H1 (cell line): ENCODE measurements at regions not wholly inside any gene's neighbourhood (a gene's known extent, or its start where the extent isn't known, plus 50 kb on each side); places are given as distances from the start of the nearest gene placed in this dataset.

Source experiments
- CTCF ChIA-PET: fragments of 300-600 bp; sonication (Branson Sonifier 250); formaldehyde crosslinking; loops from one replicate; lab custom pipeline; 2021; ENCODE audit not compliant: partially characterized antibody; lab: Charles Lee
- POLR2A ChIA-PET: fragments of 300-600 bp; sonication (Branson Sonifier 250); formaldehyde crosslinking; loops from one replicate; lab custom pipeline; 2021; ENCODE audit warnings: inconsistent platforms; ENCODE audit not compliant: partially characterized antibody; lab: Charles Lee
- DNase-seq, 2 experiments: peaks; one replicate each; pipeline versions ENCODE4 v3.0.0 to v3.0.0-alpha.2; 2010 to 2022; ENCODE audit warnings: low spot score in 2 of 2, low read depth in 1 of 2, mixed read lengths in 1 of 2
- FAIRE-seq: peaks from 2 replicates; lab custom pipeline; 2011; peaks lifted over from hg19 to GRCh38; lab: Jason Lieb, UNC
- H2AFZ ChIP-seq: 2 replicates; pipeline ENCODE4 v1.8.1; 2012; ENCODE audit warnings: low read length, inconsistent platforms
- H2AK5ac ChIP-seq: 2 replicates; pipeline ENCODE4 v1.6.1; 2013; ENCODE audit warnings: low read depth, low read length
- H2BK120ac ChIP-seq: replicated peaks from 2 replicates; pipeline ENCODE3; 2013; ENCODE audit warnings: low read depth, low read length, inconsistent platforms
- H2BK12ac ChIP-seq: 2 replicates; pipeline ENCODE4 v1.6.1; 2013; ENCODE audit warnings: low read depth, low read length
- H2BK15ac ChIP-seq: 2 replicates; pipeline ENCODE4 v1.6.1; 2013; ENCODE audit warnings: low read length
- H2BK20ac ChIP-seq: 2 replicates; pipeline ENCODE4 v1.6.1; 2013; ENCODE audit warnings: low read length
- H2BK5ac ChIP-seq: 2 replicates; pipeline ENCODE4 v1.6.1; 2013; ENCODE audit warnings: low read depth, low read length
- H3K14ac ChIP-seq: 2 replicates; pipeline ENCODE4 v1.6.1; 2013; ENCODE audit warnings: inconsistent platforms; ENCODE audit not compliant: insufficient read length
- H3K18ac ChIP-seq: 2 replicates; pipeline ENCODE4 v1.6.1; 2013; ENCODE audit warnings: low read length; ENCODE audit errors: extremely low read depth
- H3K23ac ChIP-seq: 2 replicates; pipeline ENCODE4 v1.6.1; 2013; ENCODE audit warnings: inconsistent platforms; ENCODE audit not compliant: insufficient read length
- H3K23me2 ChIP-seq: 2 replicates; pipeline ENCODE4 v1.6.1; 2013; ENCODE audit warnings: low read depth, low read length
- H3K27ac ChIP-seq: 2 replicates; pipeline ENCODE4 v1.6.1; 2011; ENCODE audit warnings: low read depth, low read length, inconsistent platforms
- H3K27me3 ChIP-seq, 4 experiments: replicated peaks in 1 of 4; 1 replicate in 1 of 4; 2 replicates in 3 of 4; pipeline versions ENCODE4 v1.6.1 to v1.8.1; 2011 to 2013; ENCODE audit warnings: low read length in 3 of 4, mild to moderate bottlenecking in 3 of 4, inconsistent platforms in 2 of 4, mixed read lengths in 2 of 4, moderate library complexity in 1 of 4; ENCODE audit not compliant: control insufficient read depth in 3 of 4, insufficient read depth in 3 of 4; ENCODE audit errors: extremely low read depth in 1 of 4
- H3K36me3 ChIP-seq, 4 experiments: 2 replicates each; pipeline versions ENCODE4 v1.6.1 to v1.8.1; 2011 to 2013; ENCODE audit warnings: mild to moderate bottlenecking in 4 of 4, low read length in 3 of 4, moderate library complexity in 2 of 4, control low read depth in 1 of 4, inconsistent platforms in 1 of 4; ENCODE audit not compliant: insufficient read depth in 4 of 4, control insufficient read depth in 2 of 4
- H3K4ac ChIP-seq: replicated peaks from 2 replicates; pipeline ENCODE3; 2013; ENCODE audit warnings: low read length, low read depth, mixed read lengths, inconsistent platforms; ENCODE audit not compliant: insufficient read length
- H3K4me1 ChIP-seq, 4 experiments: replicated peaks in 1 of 4; 1 replicate in 1 of 4; 2 replicates in 3 of 4; pipeline versions ENCODE4 v1.6.1 to v1.8.1; 2011 to 2013; ENCODE audit warnings: low read length in 3 of 4, inconsistent platforms in 2 of 4, mixed read lengths in 1 of 4; ENCODE audit not compliant: insufficient read depth in 4 of 4, control insufficient read depth in 3 of 4
- H3K4me2 ChIP-seq, 2 experiments: 2 replicates each; pipeline versions ENCODE4 v1.6.1 to v1.8.1; 2011 to 2013; ENCODE audit warnings: low read depth in 2 of 2, low read length in 2 of 2, control low read depth in 1 of 2, inconsistent platforms in 1 of 2, mild to moderate bottlenecking in 1 of 2; ENCODE audit not compliant: insufficient read depth in 1 of 2
- H3K4me3 ChIP-seq, 4 experiments: fragments of 200-600, 300-600 bp in 1 of 4; sonication (generic), shearing (Covaris generic), sonication (Bioruptor Twin) in 1 of 4; 2 replicates each; pipeline versions ENCODE4 v1.5.1 to v1.8.1; 2011 to 2016; ENCODE audit warnings: low read length in 4 of 4, low read depth in 3 of 4, control low read depth in 2 of 4, inconsistent platforms in 2 of 4, mild to moderate bottlenecking in 2 of 4, mixed read lengths in 1 of 4, moderate library complexity in 1 of 4; ENCODE audit not compliant: insufficient read depth in 2 of 4; ENCODE audit errors: extremely low read depth in 1 of 4
- H3K56ac ChIP-seq: replicated peaks from 2 replicates; pipeline ENCODE3; 2013; ENCODE audit warnings: low read depth, mild to moderate bottlenecking, mixed read lengths, low read length, inconsistent platforms; ENCODE audit not compliant: insufficient read length
- H3K79me1 ChIP-seq: 2 replicates; pipeline ENCODE4 v1.6.1; 2013; ENCODE audit warnings: low read depth, low read length, control low read depth
- H3K79me2 ChIP-seq, 2 experiments: 2 replicates each; pipeline versions ENCODE4 v1.6.1 to v1.8.1; 2012 to 2013; ENCODE audit warnings: low read length in 2 of 2, mild to moderate bottlenecking in 2 of 2, inconsistent platforms in 1 of 2; ENCODE audit not compliant: insufficient read depth in 2 of 2, control insufficient read depth in 1 of 2
- H3K9ac ChIP-seq, 4 experiments: replicated peaks in 1 of 4; 1 replicate in 1 of 4; 2 replicates in 3 of 4; pipeline versions ENCODE4 v1.6.1 to v1.8.1; 2011 to 2013; ENCODE audit warnings: low read depth in 3 of 4, low read length in 3 of 4, control low read depth in 2 of 4, mild to moderate bottlenecking in 2 of 4, moderate library complexity in 2 of 4, inconsistent platforms in 1 of 4; ENCODE audit errors: extremely low read depth in 1 of 4
- H3K9me3 ChIP-seq, 2 experiments: 2 replicates each; pipeline versions ENCODE4 v1.6.1 to v1.8.1; 2012 to 2013; ENCODE audit warnings: mild to moderate bottlenecking in 2 of 2, moderate library complexity in 2 of 2, control low read depth in 1 of 2, inconsistent platforms in 1 of 2, low read depth in 1 of 2, low read length in 1 of 2, mixed read lengths in 1 of 2; ENCODE audit not compliant: insufficient read depth in 2 of 2
- H4K20me1 ChIP-seq, 2 experiments: replicated peaks in 1 of 2; 2 replicates each; pipeline versions ENCODE3 to v1.8.1; 2011 to 2013; ENCODE audit warnings: inconsistent platforms in 2 of 2, low read length in 2 of 2, mild to moderate bottlenecking in 1 of 2; ENCODE audit not compliant: insufficient read depth in 2 of 2, control insufficient read depth in 1 of 2
- H4K5ac ChIP-seq: 2 replicates; pipeline ENCODE4 v1.6.1; 2013; ENCODE audit warnings: low read length, low read depth, mixed read lengths, inconsistent platforms; ENCODE audit not compliant: insufficient read length
- H4K8ac ChIP-seq: 2 replicates; pipeline ENCODE4 v1.8.0; 2013; ENCODE audit warnings: mild to moderate bottlenecking, moderate library complexity, low read length, inconsistent platforms; ENCODE audit not compliant: insufficient read depth; ENCODE audit errors: extremely low read depth
- H4K91ac ChIP-seq: replicated peaks from 2 replicates; pipeline ENCODE3; 2013; ENCODE audit warnings: low read length, mixed read lengths, inconsistent platforms; ENCODE audit not compliant: insufficient read length
- CBX5 ChIP-seq: fragments of 300-800, 300-1000 bp; sonication (generic); IDR thresholded peaks from 2 replicates; pipeline ENCODE4 v1.7.1; 2016; ENCODE audit warnings: antibody characterized with exemption, low read length, low read depth
- EP300 ChIP-seq, 2 experiments: IDR thresholded peaks; 1 replicate in 1 of 2; 2 replicates in 1 of 2; pipeline ENCODE4 v1.6.1; 2011 to 2012; ENCODE audit warnings: low read depth in 2 of 2, low read length in 2 of 2, mild to moderate bottlenecking in 2 of 2, borderline replicate concordance in 1 of 2, inconsistent platforms in 1 of 2, moderate library complexity in 1 of 2
- SP2 ChIP-seq: IDR thresholded peaks from 2 replicates; pipeline ENCODE4 v1.6.1; 2012; ENCODE audit warnings: mild to moderate bottlenecking, low read length, inconsistent platforms
- TCF12 ChIP-seq: IDR thresholded peaks from 2 replicates; pipeline ENCODE4 v1.6.1; 2011; ENCODE audit warnings: low read depth, mild to moderate bottlenecking, low read length

DNA sequence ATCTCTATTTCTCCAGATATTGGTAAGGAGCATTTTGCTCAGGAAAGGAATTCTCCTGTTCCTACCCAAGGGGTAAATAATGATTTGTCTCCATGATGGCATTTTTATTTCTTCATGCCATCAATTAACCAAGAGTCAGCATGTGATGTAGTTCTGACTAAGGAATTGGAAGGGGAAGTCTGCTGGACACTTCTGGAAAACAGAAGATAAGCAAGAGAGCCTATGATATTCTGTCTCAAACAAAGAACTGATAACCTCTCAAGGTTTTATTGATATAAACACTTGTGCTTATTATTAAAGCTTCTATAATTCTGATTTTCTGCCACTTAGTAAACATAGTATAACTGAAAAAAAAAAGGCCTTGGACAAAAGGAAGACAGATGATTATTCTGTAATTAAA, 673.0 kb upstream of the CHORDC1 start:
- H3K4me3 ChIP-seq: no peak overlapping the region
- H2BK12ac ChIP-seq: no peak overlapping the region
- no peaks in the 10 kb centered on the region for H3K9me3 ChIP-seq
- H3K4me1 ChIP-seq: no peaks in the 10 kb centered on the region
- no peak overlapping the region for H3K4ac ChIP-seq
- H3K14ac ChIP-seq: no peak overlapping the region
- H3K4me2 ChIP-seq: no peak overlapping the region
- H4K5ac ChIP-seq: no peak overlapping the region
- CTCF ChIA-PET: interaction anchor here (0.6 kb wide), 1 partner anchor 646 kb away, joined by 4 read pairs; no protein-coding TSS in a partner anchor
- TF ChIP-seq CBX5 (no peak), SP2 (no peak), TCF12 (no peak), EP300 (IDR thresholded peaks at IDR 0.05; ENCODE audit: borderline replicate concordance in 1 of 2, low read depth in 2 of 2, low read length in 2 of 2) (no peak)
- TF ChIP-seq, all 59 proteins: peak for 0
- POLR2A ChIA-PET: no interaction called here
- Histone ChIP-seq H3K27me3 (no peaks in the 10 kb centered on the region), H2AK5ac (no peak overlapping the region), H3K79me1 (no peaks in the 10 kb centered on the region), H3K18ac (no peak overlapping the region), H3K79me2 (no peaks in the 10 kb centered on the region), H3K27ac (no peak overlapping the region), H2BK15ac (no peak overlapping the region), H3K56ac (no peak overlapping the region), H2BK20ac (no peak overlapping the region), H4K91ac (no peak overlapping the region), H4K8ac (no peak overlapping the region), H3K23ac (no peak overlapping the region), H3K36me3 (no peaks in the 10 kb centered on the region), H2BK120ac (no peak overlapping the region), H4K20me1 (no peaks in the 10 kb centered on the region), H2AFZ (no peak overlapping the region), H3K23me2 (no peaks in the 10 kb centered on the region), H3K9ac (no peak overlapping the region), H2BK5ac (no peak overlapping the region)
- no peak for FAIRE-seq
- DNase-seq: no peak
